Central memory CD4-positive, alpha-beta T cell (primary cell): ENCODE measurements at regions not wholly inside any gene's neighbourhood (a gene's known extent, or its start where the extent isn't known, plus 50 kb on each side); places are given as distances from the start of the nearest gene placed in this dataset.

Source experiments
- DNase-seq: peaks from one replicate; pipeline ENCODE4 v3.0.0; 2022

- DNase-seq, result no peak
These were observed 231.0 kb upstream of the MVB12B start for GRCh38 chr9:126095546-126096190.

- no peak for DNase-seq
These were observed 230.3 kb upstream of the MVB12B start for GRCh38 chr9:126096340-126096739.

- DNase-seq, result no peak
These were observed 228.9 kb upstream of the MVB12B start for GRCh38 chr9:126097679-126098078.

GRCh38 chr9:126106404-126106803, 220.2 kb upstream of the MVB12B start:
- DNase-seq, result no peak

GRCh38 chr9:126107693-126108092, 218.9 kb upstream of the MVB12B start:
- DNase-seq, result no peak

GRCh38 chr9:126108240-126108639, 218.4 kb upstream of the MVB12B start:
- no peak for DNase-seq

- DNase-seq, result no peak
These were observed 217.1 kb upstream of the MVB12B start for GRCh38 chr9:126109575-126109974.

- DNase-seq, result no peak
These were observed 215.1 kb upstream of the MVB12B start for GRCh38 chr9:126111556-126111955.

GRCh38 chr9:126112135-126112720, 214.4 kb upstream of the MVB12B start:
- no peak for DNase-seq

GRCh38 chr9:126113176-126113575, 213.5 kb upstream of the MVB12B start:
- DNase-seq, result no peak

- no peak for DNase-seq
These were observed 212.7 kb upstream of the MVB12B start for GRCh38 chr9:126113756-126114408.

- DNase-seq, result no peak
These were observed 212.2 kb upstream of the MVB12B start for GRCh38 chr9:126114409-126114760.

GRCh38 chr9:126114850-126115460, 211.7 kb upstream of the MVB12B start:
- DNase-seq, result no peak

GRCh38 chr9:126116351-126117157, 210.1 kb upstream of the MVB12B start:
- DNase-seq, result no peak

GRCh38 chr9:126117158-126117425, 209.5 kb upstream of the MVB12B start:
- no peak for DNase-seq

GRCh38 chr9:126117631-126118030, 209.0 kb upstream of the MVB12B start:
- DNase-seq, result no peak

GRCh38 chr9:126119731-126120130, 206.9 kb upstream of the MVB12B start:
- no peak for DNase-seq

- no peak for DNase-seq
These were observed 203.6 kb upstream of the MVB12B start for GRCh38 chr9:126122901-126123616.

- no peak for DNase-seq
These were observed 202.7 kb upstream of the MVB12B start for GRCh38 chr9:126123927-126124326.

- no peak for DNase-seq
These were observed 201.5 kb upstream of the MVB12B start for GRCh38 chr9:126125177-126125576.

- no peak for DNase-seq
These were observed 201.1 kb upstream of the MVB12B start for GRCh38 chr9:126125577-126125976.

GRCh38 chr9:126125992-126126409, 200.6 kb upstream of the MVB12B start:
- DNase-seq, result no peak

- DNase-seq, result no peak
These were observed 199.8 kb upstream of the MVB12B start for GRCh38 chr9:126126807-126127206.
